ENCODE measurements at regions not wholly inside any gene's neighbourhood (a gene's known extent, or its start where the extent isn't known, plus 50 kb on each side); places are given as distances from the start of the nearest gene placed in this dataset.
"Not testable (repeated sequence)": the region's sequence is repeated elsewhere in the genome, so short reads cannot be mapped to it uniquely, and the experiment has no call there.

GRCh38 chr17:72566671-72567484, 446.1 kb downstream of the SOX9 start:
- TF ChIP-seq, protein P1, sequence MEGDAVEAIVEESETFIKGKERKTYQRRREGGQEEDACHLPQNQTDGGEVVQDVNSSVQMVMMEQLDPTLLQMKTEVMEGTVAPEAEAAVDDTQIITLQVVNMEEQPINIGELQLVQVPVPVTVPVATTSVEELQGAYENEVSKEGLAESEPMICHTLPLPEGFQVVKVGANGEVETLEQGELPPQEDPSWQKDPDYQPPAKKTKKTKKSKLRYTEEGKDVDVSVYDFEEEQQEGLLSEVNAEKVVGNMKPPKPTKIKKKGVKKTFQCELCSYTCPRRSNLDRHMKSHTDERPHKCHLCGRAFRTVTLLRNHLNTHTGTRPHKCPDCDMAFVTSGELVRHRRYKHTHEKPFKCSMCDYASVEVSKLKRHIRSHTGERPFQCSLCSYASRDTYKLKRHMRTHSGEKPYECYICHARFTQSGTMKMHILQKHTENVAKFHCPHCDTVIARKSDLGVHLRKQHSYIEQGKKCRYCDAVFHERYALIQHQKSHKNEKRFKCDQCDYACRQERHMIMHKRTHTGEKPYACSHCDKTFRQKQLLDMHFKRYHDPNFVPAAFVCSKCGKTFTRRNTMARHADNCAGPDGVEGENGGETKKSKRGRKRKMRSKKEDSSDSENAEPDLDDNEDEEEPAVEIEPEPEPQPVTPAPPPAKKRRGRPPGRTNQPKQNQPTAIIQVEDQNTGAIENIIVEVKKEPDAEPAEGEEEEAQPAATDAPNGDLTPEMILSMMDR (IDR thresholded peaks at IDR 0.05; ENCODE audit: low read depth, low read length, missing control alignments) = no peak
- no peak for DNase-seq (ENCODE audit: low read depth)
- no peak overlapping the region for H3K4me3 ChIP-seq (ENCODE audit: low read depth, low read length)

GRCh38 chr17:72567774-72568173, 447.0 kb downstream of the SOX9 start:
- no peak overlapping the region for H3K4me3 ChIP-seq (ENCODE audit: low read depth, low read length)
- no peak for DNase-seq (ENCODE audit: low read depth)
- TF ChIP-seq, protein P1 (IDR thresholded peaks at IDR 0.05; ENCODE audit: low read depth, low read length, missing control alignments) = no peak

GRCh38 chr17:72569148-72569946, 448.5 kb downstream of the SOX9 start:
- TF ChIP-seq, protein P1 (IDR thresholded peaks at IDR 0.05; ENCODE audit: low read depth, low read length, missing control alignments) = no peak
- H3K4me3 ChIP-seq (ENCODE audit: low read depth, low read length) = no peak overlapping the region
- no peak for DNase-seq (ENCODE audit: low read depth)

DNA sequence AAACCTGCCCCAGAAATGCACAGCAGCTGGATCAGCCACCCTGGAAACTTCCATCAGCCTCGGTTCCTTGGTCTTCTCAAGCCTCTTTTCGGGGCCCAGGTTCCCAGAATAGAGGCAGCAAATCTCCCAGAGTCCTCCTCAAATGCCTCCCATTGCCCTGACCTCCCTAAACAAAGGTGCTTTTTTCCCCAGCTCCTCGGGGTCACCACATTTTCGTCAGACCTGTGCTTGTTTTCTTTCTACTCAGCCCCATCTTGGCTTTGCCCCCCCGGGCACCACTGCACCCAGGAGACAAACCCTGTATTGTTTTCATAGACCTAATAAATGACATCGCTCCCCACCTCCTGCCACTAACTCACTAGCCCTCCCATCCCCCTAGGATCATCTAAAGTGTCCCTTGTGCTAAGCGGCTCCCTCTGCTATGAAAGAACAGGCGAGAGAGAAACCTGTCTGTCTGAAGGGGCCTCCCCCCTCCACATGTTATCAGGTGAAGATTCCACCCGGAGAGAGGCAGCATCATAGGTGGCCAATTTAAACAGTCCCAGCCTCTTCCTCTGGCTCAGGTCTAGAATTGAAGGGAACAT, 451.1 kb downstream of the SOX9 start:
- H3K4me3 ChIP-seq (ENCODE audit: low read depth, low read length) = no peak overlapping the region
- TF ChIP-seq, protein P1 (IDR thresholded peaks at IDR 0.05; ENCODE audit: low read depth, low read length, missing control alignments) = no peak
- DNase-seq (ENCODE audit: low read depth) = no peak

- TF ChIP-seq, protein P1 (IDR thresholded peaks at IDR 0.05; ENCODE audit: low read depth, low read length, missing control alignments) = no peak
- no peak for DNase-seq (ENCODE audit: low read depth)
- H3K4me3 ChIP-seq (ENCODE audit: low read depth, low read length) = no peak overlapping the region
Measured at GRCh38 chr17:72572604-72573491, 452.0 kb downstream of the SOX9 start.

GRCh38 chr17:72573492-72573801, 452.6 kb downstream of the SOX9 start:
- not testable (repeated sequence) for DNase-seq (ENCODE audit: low read depth); H3K4me3 ChIP-seq (ENCODE audit: low read depth, low read length)

Data from GM12864 (cell line).